ENCODE measurements at regions not wholly inside any gene's neighbourhood (a gene's known extent, or its start where the extent isn't known, plus 50 kb on each side); places are given as distances from the start of the nearest gene placed in this dataset.

GRCh38 chr12:58433959-58434358 lies 486.3 kb downstream of the LRIG3 start:
- DNase-seq = no peak

GRCh38 chr12:58434726-58435125 lies 485.6 kb downstream of the LRIG3 start:
- no peak for DNase-seq

- DNase-seq = no peak
Observed at GRCh38 chr12:58435647-58436046, 484.7 kb downstream of the LRIG3 start.

- no peak for DNase-seq
Observed at GRCh38 chr12:58441483-58441882, 478.8 kb downstream of the LRIG3 start.

GRCh38 chr12:58443273-58443980 lies 476.9 kb downstream of the LRIG3 start:
- DNase-seq = no peak

- DNase-seq = no peak
Observed at GRCh38 chr12:58443981-58444371, 476.3 kb downstream of the LRIG3 start.

GRCh38 chr12:58450868-58451482 lies 469.3 kb downstream of the LRIG3 start:
- DNase-seq = no peak

GRCh38 chr12:58452546-58452945 lies 467.8 kb downstream of the LRIG3 start:
- no peak for DNase-seq

GRCh38 chr12:58453306-58453705 lies 467.0 kb downstream of the LRIG3 start:
- DNase-seq = no peak

GRCh38 chr12:58455136-58455535 lies 465.2 kb downstream of the LRIG3 start:
- no peak for DNase-seq

GRCh38 chr12:58458102-58458501 lies 462.2 kb downstream of the LRIG3 start:
- no peak for DNase-seq

- DNase-seq = no peak
Observed at GRCh38 chr12:58459191-58459590, 461.1 kb downstream of the LRIG3 start.

GRCh38 chr12:58463051-58463450 lies 457.3 kb downstream of the LRIG3 start:
- DNase-seq = no peak

- DNase-seq = no peak
Observed at GRCh38 chr12:58465418-58465817, 454.9 kb downstream of the LRIG3 start.

- no peak for DNase-seq
Observed at GRCh38 chr12:58470266-58471010, 449.9 kb downstream of the LRIG3 start.

- no peak for DNase-seq
Observed at GRCh38 chr12:58479401-58479800, 440.9 kb downstream of the LRIG3 start.

GRCh38 chr12:58481811-58482210 lies 438.5 kb downstream of the LRIG3 start:
- no peak for DNase-seq

GRCh38 chr12:58487255-58487654 lies 433.0 kb downstream of the LRIG3 start:
- DNase-seq = no peak

- DNase-seq = no peak
Observed at GRCh38 chr12:58487678-58488161, 432.6 kb downstream of the LRIG3 start.

- no peak for DNase-seq
Observed at GRCh38 chr12:58489394-58489793, 430.9 kb downstream of the LRIG3 start.

- DNase-seq = no peak
Observed at GRCh38 chr12:58491306-58491705, 429.0 kb downstream of the LRIG3 start.

- no peak for DNase-seq
Observed at GRCh38 chr12:58496411-58497190, 423.7 kb downstream of the LRIG3 start.

- no peak for DNase-seq
Observed at GRCh38 chr12:58500399-58500798, 419.9 kb downstream of the LRIG3 start.

All from stimulated activated naive CD4-positive, alpha-beta T cell (primary cell).